Ovary (tissue), 3 donors: ENCODE measurements at regions not wholly inside any gene's neighbourhood (a gene's known extent, or its start where the extent isn't known, plus 50 kb on each side); places are given as distances from the start of the nearest gene placed in this dataset.

Experiments
- EP300 ChIP-seq: sonication (generic); formaldehyde crosslinking; IDR thresholded peaks from one replicate; pipeline ENCODE4 v1.6.1; 2017; ENCODE audit warnings: antibody characterized with exemption
- POLR2A ChIP-seq: fragments of 450-650 bp; IDR thresholded peaks from one replicate; pipeline ENCODE4 v1.6.1; 2017; ENCODE audit warnings: antibody characterized with exemption, mild to moderate bottlenecking, moderate library complexity
- TF ChIP-seq, protein P1 (sequence below), 3 donors: fragments of 450-650 bp in 2 of 3; fragments of 200-600 bp in 1 of 3; IDR thresholded peaks; one replicate each; pipeline versions ENCODE4 v1.5.1 to v1.8.0; 2016 to 2022; ENCODE audit warnings: antibody characterized with exemption in 3 of 3, mild to moderate bottlenecking in 1 of 3
- donor health status: DM: no; HTN: no; CAD: no.

DNA sequence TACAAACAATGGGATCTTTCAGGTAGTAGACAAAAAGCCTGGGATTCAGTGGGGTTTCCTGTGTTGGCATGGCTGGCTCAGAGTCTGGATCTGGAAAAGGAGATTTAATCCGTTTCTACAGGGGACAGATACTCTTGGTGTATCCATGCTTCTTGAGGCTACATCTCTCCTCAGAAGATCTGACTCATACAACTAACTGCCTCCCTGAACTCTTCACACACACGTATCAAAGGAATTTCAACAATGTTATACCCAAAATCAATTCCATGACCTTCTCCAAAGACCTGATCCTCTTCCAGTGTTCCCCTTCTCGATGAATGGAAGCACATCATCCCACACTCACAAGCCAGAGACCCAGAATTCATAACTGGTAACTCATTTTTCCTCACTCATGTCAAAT is 435.3 kb upstream of the NBEA start:
- TF ChIP-seq, protein P1, sequence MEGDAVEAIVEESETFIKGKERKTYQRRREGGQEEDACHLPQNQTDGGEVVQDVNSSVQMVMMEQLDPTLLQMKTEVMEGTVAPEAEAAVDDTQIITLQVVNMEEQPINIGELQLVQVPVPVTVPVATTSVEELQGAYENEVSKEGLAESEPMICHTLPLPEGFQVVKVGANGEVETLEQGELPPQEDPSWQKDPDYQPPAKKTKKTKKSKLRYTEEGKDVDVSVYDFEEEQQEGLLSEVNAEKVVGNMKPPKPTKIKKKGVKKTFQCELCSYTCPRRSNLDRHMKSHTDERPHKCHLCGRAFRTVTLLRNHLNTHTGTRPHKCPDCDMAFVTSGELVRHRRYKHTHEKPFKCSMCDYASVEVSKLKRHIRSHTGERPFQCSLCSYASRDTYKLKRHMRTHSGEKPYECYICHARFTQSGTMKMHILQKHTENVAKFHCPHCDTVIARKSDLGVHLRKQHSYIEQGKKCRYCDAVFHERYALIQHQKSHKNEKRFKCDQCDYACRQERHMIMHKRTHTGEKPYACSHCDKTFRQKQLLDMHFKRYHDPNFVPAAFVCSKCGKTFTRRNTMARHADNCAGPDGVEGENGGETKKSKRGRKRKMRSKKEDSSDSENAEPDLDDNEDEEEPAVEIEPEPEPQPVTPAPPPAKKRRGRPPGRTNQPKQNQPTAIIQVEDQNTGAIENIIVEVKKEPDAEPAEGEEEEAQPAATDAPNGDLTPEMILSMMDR (IDR thresholded peaks at IDR 0.05): no peak
- TF ChIP-seq EP300: no peak
- no peak for TF ChIP-seq POLR2A
